DOHH2 (cell line): ENCODE measurements at regions not wholly inside any gene's neighbourhood (a gene's known extent, or its start where the extent isn't known, plus 50 kb on each side); places are given as distances from the start of the nearest gene placed in this dataset.

Experiments
- H3F3A ChIP-seq: fragments of 200-600 bp; sonication (generic), shearing (Covaris generic); 2 replicates; pipeline ENCODE4 v1.6.0; 2016; ENCODE audit warnings: antibody characterized with exemption, mild to moderate bottlenecking; ENCODE audit not compliant: control insufficient read depth, insufficient read depth
- H3K27ac ChIP-seq: fragments of 200-600 bp; sonication (generic); 2 replicates; pipeline ENCODE4 v1.5.1; 2014; ENCODE audit warnings: low read depth, mild to moderate bottlenecking, low read length, moderate library complexity
- H3K27me3 ChIP-seq: fragments of 200-600 bp; sonication (generic); 2 replicates; pipeline ENCODE4 v1.6.1; 2014; ENCODE audit warnings: mild to moderate bottlenecking, low read length, mixed read lengths; ENCODE audit not compliant: control insufficient read depth
- H3K36me3 ChIP-seq: fragments of 200-600 bp; sonication (generic); 2 replicates; pipeline ENCODE4 v1.6.1; 2014; ENCODE audit warnings: mild to moderate bottlenecking, low read length, moderate library complexity, mixed read lengths; ENCODE audit not compliant: control insufficient read depth
- H3K4me1 ChIP-seq: fragments of 200-600 bp; sonication (generic); 2 replicates; pipeline ENCODE4 v1.6.1; 2014; ENCODE audit warnings: mild to moderate bottlenecking, low read length, mixed read lengths; ENCODE audit not compliant: control insufficient read depth
- H3K4me2 ChIP-seq: fragments of 200-600 bp; sonication (generic); 2 replicates; pipeline ENCODE4 v1.6.0; 2014; ENCODE audit warnings: mild to moderate bottlenecking, low read length, moderate library complexity
- H3K4me3 ChIP-seq: fragments of 200-600 bp; sonication (generic); 2 replicates; pipeline ENCODE4 v1.5.1; 2014; ENCODE audit warnings: mild to moderate bottlenecking, low read length, mixed read lengths
- H3K79me2 ChIP-seq: fragments of 200-600 bp; sonication (generic); 2 replicates; pipeline ENCODE4 v1.6.1; 2014; ENCODE audit warnings: mild to moderate bottlenecking, low read length, mixed read lengths; ENCODE audit not compliant: control insufficient read depth
- H3K9me2 ChIP-seq: fragments of 200-600 bp; sonication (generic); replicated peaks from 2 replicates; pipeline ENCODE4 v1.6.1; 2014; ENCODE audit warnings: mild to moderate bottlenecking, low read length, mixed read lengths; ENCODE audit not compliant: control insufficient read depth
- H3K9me3 ChIP-seq: fragments of 200-600 bp; sonication (generic); 2 replicates; pipeline ENCODE4 v1.6.1; 2014; ENCODE audit warnings: antibody characterized with exemption, low read length, mixed read lengths; ENCODE audit not compliant: control insufficient read depth, insufficient read depth
- H4K20me1 ChIP-seq: fragments of 200-600 bp; sonication (generic); 2 replicates; pipeline ENCODE4 v1.6.0; 2014; ENCODE audit warnings: low read depth, mild to moderate bottlenecking, antibody characterized with exemption, low read length, moderate library complexity; ENCODE audit not compliant: control insufficient read depth, insufficient read depth
- CTCF ChIP-seq: fragments of 200-600 bp; sonication (generic); IDR thresholded peaks from one replicate; pipeline ENCODE4 v1.5.1; 2014; ENCODE audit warnings: antibody characterized with exemption, mild to moderate bottlenecking, low read depth, low read length; ENCODE audit not compliant: poor library complexity, severe bottlenecking
- EZH2phosphoT487 ChIP-seq: fragments of 200-600 bp; sonication (generic); IDR thresholded peaks from 2 replicates; pipeline ENCODE4 v1.6.1; 2017; ENCODE audit warnings: borderline replicate concordance, mild to moderate bottlenecking, antibody characterized with exemption, low read length, moderate library complexity, mixed read lengths

- Histone ChIP-seq H3K79me2 (no peaks in the 10 kb centered on the region), H3K27ac (no peak overlapping the region), H3K9me2 (no peaks in the 10 kb centered on the region), H3K4me2 (no peak overlapping the region), H3F3A (no peaks in the 10 kb centered on the region), H3K4me1 (no peaks in the 10 kb centered on the region), H3K4me3 (no peak overlapping the region), H3K9me3 (no peaks in the 10 kb centered on the region), H4K20me1 (no peaks in the 10 kb centered on the region), H3K36me3 (no peaks in the 10 kb centered on the region), H3K27me3 (no peaks in the 10 kb centered on the region)
- TF ChIP-seq CTCF (no peak), EZH2phosphoT487 (no peak)
Measured at GRCh38 chr5:105903069-105903468, 1767.7 kb downstream of the EFNA5 start.

DNA sequence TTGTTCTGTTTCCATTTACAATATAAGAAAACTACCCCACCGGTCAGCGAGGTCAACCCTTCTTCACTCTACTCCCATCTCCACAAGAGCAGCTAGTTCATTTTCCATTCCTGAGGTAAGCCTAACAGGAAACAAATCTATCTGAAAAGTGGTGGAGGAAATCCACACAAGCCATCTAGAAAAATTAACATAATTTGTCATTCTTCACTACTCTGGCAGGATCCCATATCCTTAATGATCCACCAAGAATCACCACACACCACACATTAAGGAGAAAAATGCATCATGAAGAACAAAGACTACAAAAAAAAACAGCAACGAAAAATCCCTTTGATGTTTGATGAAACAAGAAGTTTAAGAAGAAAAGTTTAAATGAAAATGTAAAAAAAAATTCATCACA is 1771.0 kb downstream of the EFNA5 start:
- Histone ChIP-seq H3K36me3 (no peaks in the 10 kb centered on the region), H3K27ac (no peak overlapping the region), H3K4me2 (no peak overlapping the region), H3K4me1 (no peaks in the 10 kb centered on the region), H3K27me3 (no peaks in the 10 kb centered on the region), H3K4me3 (no peak overlapping the region), H3K79me2 (no peaks in the 10 kb centered on the region), H3K9me2 (no peaks in the 10 kb centered on the region), H3F3A (no peaks in the 10 kb centered on the region), H3K9me3 (no peaks in the 10 kb centered on the region), H4K20me1 (no peaks in the 10 kb centered on the region)
- TF ChIP-seq EZH2phosphoT487 (no peak), CTCF (no peak)

- no peak overlapping the region for H3K27ac ChIP-seq
- H3K36me3 ChIP-seq: no peaks in the 10 kb centered on the region
- no peak overlapping the region for H3K4me3 ChIP-seq
- H3K79me2 ChIP-seq: no peaks in the 10 kb centered on the region
- no peaks in the 10 kb centered on the region for H3K4me1 ChIP-seq
- TF ChIP-seq EZH2phosphoT487 (no peak), CTCF (no peak)
- H4K20me1 ChIP-seq: no peaks in the 10 kb centered on the region
- no peaks in the 10 kb centered on the region for H3K9me2 ChIP-seq
- H3K27me3 ChIP-seq: no peaks in the 10 kb centered on the region
- H3K4me2 ChIP-seq: no peak overlapping the region
- no peaks in the 10 kb centered on the region for H3F3A ChIP-seq
- no peaks in the 10 kb centered on the region for H3K9me3 ChIP-seq
Measured at GRCh38 chr5:105898183-105898582, 1772.6 kb downstream of the EFNA5 start.

DNA sequence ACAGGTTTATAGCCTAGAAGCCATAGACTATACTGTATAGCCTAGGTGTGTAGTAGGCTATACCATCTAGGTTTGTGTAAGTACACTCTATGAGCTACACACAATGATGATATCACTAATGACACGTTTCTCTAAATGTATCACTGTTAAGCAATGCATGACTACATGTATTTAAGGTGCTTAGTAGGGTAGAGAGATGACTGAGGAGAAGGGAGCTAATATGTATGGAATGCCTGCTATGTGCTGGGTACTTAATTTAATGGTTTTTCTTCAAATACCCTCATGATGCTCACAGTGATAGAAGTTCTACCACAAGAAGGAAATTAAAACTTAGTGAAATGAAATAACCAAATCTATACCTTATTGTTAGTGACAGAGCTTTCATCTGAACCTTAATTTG is 1785.5 kb downstream of the EFNA5 start:
- H3F3A ChIP-seq: no peaks in the 10 kb centered on the region
- H3K4me1 ChIP-seq: no peaks in the 10 kb centered on the region
- no peaks in the 10 kb centered on the region for H3K36me3 ChIP-seq
- H3K79me2 ChIP-seq: no peaks in the 10 kb centered on the region
- no peaks in the 10 kb centered on the region for H3K9me2 ChIP-seq
- H3K4me3 ChIP-seq: no peak overlapping the region
- no peaks in the 10 kb centered on the region for H3K9me3 ChIP-seq
- no peak for TF ChIP-seq CTCF
- no peak for TF ChIP-seq EZH2phosphoT487
- H4K20me1 ChIP-seq: no peaks in the 10 kb centered on the region
- H3K27ac ChIP-seq: no peak overlapping the region
- H3K4me2 ChIP-seq: no peak overlapping the region
- H3K27me3 ChIP-seq: no peaks in the 10 kb centered on the region
